ENCODE measurements at regions not wholly inside any gene's neighbourhood (a gene's known extent, or its start where the extent isn't known, plus 50 kb on each side); places are given as distances from the start of the nearest gene placed in this dataset.

GRCh38 chrX:889966-890651, 259.5 kb downstream of the SHOX start:
- no peak for TF ChIP-seq CTCF (IDR thresholded peaks at IDR 0.05)
- TF ChIP-seq POLR2A (IDR thresholded peaks at IDR 0.05): no peak

Measured in adrenal gland (tissue), 5 donors.